Dermis microvascular lymphatic vessel endothelial cell (primary cell): ENCODE measurements at regions not wholly inside any gene's neighbourhood (a gene's known extent, or its start where the extent isn't known, plus 50 kb on each side); places are given as distances from the start of the nearest gene placed in this dataset.
"Not testable (repeated sequence)": the region's sequence is repeated elsewhere in the genome, so short reads cannot be mapped to it uniquely, and the experiment has no call there.

Source experiments
- DNase-seq, 2 donors: peaks; one replicate each; pipeline versions ENCODE4 v3.0.0 to v3.0.0-alpha.2; 2010; ENCODE audit warnings: low read depth in 2 of 2

DNA sequence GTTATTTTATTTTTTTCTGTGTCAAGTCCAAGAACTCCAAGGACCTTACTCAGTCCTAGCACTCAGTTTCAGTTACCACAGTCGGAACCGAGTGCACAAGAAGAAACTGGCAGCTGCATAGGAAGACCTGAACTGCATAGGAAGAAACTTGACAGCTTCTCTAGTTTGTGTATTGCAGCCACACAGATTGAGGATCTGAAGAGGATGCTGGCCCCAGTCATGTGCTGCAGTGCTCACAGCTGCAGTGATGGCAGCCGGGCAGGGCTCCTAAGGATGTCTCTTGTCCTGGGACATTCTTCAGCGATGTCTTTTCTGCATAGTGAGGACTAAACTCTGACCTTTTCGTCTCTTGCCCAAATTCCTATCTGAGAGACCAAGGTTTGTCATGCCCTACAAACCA is 261.2 kb downstream of the STIM2 start:
- no peak for DNase-seq

DNA sequence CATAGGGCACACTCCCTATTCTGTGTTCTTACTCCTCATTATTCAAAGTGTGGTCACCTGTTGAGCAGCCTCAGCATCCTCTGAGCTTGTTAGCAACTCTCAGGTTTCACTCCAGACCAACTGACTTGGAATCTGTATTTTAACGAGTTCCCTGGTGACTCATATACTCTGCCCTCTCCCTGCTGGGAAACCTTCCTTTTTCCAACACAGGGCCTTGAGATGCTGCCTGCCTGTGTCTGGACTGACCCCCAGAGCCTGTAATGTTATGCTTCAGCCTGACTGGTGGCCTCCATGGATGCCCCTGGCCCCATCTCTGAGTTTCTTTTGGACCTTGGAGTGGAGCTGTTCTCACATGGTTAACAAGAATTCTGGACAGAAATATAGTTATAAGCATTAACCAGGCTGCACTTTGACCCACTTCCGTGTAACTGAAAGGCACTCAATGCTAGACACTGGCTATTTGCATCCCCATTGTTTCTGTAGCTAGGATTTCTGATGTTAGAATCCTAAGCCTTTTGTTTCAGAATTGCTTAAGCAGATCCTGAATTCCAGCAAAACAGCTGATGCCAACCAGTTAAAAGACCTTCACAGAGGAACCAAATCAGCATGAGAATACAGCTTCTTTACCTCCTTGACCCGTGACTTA is 262.6 kb downstream of the STIM2 start:
- DNase-seq: no peak

DNA sequence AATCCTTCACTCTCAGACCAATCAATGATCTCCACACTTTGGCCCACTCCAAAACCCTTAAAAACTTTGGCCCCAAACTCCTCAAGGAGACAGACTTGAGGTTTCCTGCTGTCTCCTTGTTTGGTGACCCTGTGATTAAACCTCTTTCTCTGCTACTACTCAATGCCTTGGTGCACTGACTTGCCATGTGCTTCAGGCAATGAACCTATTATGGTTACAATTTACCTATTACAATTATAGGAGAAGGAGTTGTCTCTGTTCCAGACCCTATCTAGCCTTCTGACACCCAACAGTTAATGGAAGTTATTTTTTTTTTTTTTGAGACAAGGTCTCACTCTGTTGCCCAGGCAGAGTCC is 263.1 kb downstream of the STIM2 start:
- no peak for DNase-seq

DNA sequence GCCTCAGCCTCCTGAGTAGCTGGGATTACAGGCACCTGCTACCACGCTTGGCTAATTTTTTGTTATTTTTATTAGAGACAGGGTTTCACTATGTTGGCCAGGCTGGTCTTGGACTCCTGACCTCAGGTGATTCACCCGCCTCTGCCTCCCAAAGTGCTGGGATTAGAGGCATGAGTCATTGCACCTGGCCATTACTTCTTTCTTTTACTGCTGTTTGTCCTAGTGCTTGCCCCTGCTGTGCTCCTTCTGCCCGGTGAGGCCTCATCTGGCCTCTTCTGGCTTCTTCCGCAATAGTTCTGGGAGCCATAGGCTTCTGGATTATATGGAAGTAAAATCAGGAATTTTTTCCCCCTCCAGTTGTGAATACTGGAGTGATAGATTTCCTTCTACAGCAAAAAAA is 266.3 kb downstream of the STIM2 start:
- DNase-seq: not testable (repeated sequence)

DNA sequence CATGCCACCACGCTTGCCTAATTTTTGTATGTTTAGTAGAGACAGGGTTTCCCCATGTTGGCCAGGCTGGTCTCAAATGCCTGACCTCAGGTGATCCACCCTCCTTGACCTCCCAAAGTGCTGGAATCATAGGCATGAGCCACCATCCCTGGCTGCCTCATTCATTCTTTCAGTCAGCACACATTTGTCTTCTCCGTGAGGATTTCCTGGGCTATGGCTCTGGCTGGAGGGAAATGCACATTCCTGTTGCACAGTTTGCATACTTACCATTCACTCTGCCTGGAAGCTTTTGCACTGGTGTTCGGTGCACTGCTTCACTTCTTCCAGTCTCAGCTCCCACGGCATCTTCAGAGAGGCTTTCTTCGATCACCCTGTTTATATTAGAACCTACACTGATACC is 267.8 kb downstream of the STIM2 start:
- no peak for DNase-seq

DNA sequence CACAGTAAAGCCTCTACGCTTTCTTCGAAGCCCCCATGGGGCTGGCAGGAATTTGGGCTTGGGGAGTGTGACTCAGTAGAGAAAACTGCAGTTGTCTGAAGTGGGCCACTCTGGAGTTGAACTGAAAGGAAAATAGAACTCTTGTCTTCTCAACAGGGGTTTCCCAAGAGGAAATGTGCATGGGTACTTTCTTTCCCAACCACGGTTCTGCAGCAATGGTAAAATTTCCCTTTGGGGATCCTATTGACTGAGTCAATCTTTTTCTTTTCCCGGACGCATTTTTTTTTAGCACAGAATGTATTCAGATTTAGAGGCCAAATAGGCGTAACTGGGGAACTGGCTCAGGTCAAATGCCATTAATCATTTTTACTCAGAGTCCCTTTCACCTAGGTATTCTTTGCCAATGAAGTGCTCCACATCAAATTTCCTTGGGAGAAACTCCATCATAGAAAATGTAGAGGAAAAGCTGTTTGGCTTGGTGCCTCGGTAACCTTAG is 269.3 kb downstream of the STIM2 start:
- no peak for DNase-seq

DNA sequence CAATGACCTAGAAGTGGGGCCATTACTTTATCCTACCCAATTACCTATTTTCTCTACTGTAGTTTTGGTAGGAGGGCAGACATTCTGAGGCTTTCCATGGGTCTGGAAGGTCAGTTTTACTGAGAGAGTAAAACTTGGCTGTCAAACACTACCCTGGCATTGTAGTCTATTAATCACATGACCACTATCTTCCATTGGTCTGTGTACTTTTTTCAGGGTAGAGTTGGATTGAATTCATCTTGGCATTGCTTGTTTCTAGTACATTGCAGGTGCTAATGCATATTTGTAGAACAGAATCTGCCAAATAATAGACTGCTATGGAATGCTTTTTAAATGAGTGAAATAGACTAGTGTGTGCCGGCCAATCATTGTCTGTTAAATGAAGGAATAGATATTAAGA is 271.9 kb downstream of the STIM2 start:
- DNase-seq: no peak

DNA sequence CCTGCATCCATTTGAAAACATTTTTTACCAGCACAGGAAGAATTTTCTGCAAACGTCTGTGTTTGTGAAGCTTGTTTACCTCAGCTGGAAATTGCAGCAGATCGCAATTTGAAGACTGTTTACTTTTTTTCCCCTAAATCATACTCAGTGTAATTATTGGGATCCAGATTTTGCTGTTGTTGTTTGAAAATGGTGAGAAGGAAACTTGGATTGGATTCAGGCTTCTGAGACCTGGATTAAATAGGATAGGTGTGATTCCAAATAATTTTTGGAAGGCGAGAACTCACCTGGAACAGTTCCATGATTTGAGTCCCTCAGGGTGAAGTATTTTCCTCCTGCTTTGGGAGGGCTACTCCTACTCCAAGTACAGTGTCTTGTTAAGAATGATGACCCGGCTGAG is 279.8 kb downstream of the STIM2 start:
- DNase-seq: no peak

DNA sequence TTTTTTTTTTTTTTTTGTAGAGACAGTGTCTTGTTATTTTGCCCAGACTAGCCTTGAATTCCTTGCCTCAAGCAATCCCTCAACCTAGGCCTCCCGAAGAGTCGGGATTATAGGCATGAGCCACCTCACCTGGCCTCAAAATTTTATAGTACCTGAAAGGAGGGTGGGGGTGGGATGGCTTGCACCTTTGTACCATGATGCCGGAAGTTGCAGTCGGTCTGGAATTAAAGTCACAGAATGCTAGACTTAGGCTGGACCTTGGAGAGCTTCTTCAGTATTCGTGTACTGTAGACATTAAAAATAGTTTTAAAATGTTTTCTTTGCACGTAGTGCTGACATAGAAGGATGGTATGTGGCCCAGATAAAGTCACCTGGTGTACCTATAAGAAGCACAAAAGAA is 280.9 kb downstream of the STIM2 start:
- no peak for DNase-seq

DNA sequence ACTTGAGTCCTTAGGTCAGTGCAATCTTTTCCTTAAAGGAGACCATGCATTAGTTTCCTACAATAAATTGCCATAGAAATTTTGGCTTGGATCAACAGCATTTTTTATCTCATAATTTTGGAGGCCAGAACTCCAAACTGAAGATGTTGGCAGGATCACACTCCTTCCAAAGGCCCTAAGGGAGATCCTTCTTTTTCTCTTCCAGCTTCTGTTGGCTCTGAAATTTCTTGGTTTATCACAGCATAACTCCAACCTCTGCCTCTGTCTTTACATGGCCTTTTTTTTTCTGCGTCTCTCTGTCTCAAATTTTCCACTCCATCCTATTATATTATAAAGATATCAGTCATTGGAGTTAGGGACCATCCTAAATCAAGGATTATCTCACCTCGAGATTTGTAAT is 282.2 kb downstream of the STIM2 start:
- DNase-seq: no peak

DNA sequence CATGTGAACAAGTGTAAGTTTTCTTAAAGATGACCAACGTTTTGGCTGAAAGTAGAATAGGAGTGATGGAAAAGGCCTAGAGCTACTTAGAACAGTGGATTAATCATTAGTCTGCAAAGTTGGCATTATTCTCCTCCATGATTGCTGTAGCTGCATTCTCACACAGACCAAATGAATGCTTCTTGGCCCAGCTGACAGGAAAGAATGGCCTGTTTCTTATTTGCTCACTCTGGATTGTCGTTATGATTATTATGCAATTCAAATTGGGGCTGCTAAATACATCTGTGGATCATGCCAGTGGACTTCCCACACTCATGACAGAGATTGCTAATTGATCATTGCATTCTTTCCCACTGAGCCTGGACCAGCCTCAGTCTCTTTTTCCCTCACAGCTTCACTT is 285.0 kb downstream of the STIM2 start:
- DNase-seq: no peak

DNA sequence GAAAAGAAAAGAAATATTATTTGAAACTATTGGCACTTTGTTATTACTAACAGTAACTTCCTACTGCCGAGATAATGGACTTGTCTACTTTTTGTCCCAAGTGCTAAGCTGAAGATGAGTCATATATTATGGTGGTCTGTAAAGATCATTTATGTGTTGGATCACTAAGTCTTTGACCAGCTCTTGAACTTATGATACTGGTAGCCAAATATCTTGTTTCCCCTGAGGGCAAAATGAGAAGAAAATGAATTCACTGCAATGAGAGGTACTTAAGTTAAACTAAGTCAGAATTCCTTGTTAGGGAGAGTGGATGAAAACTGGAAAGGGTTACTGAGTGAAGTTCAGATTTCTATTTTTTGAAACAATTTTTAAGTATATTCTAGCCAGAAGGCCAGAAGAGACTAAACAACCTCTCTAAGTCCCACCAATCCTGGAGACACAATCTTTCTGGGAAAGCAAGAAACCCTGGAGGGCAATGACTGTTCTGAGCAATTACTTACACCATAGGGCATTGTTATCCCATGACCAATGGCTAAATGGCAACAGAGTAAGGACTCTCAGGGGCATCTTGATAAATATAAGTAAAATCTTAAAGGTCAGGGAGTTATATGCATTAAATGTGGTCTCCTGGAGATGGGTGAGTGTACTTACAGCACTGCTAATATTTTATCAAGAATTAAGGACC is 287.7 kb downstream of the STIM2 start:
- DNase-seq: no peak

DNA sequence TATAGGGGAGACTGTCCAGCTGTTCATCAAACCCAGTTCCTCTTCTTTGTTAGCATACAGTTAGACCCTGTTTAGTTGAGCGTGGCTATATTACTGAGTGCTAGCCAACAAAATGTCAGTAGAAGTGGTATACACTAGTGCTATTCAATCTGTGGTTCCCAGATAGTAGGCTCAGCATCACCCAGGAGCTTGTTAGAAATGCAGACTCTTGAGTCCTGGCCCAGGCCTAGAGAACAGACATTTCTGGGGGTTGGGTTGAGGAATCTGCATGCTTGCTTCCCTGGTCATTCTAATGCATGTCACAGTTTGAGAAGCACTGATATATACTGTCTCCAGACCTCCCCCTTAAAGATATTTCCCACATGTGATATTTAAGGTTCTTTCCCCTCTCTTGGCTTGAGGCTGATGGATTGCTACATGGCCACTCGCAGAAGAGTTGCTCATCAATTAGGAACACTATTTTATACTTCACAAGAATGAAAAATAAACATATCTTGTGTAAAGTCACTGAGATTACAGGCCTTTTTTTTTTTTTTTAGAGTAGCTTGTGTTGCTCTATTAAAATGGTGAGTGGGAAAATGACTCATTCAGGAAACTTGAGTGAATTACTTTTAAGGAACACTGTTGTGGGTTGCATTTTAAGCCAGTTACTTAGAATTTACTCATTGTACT is 289.0 kb downstream of the STIM2 start:
- DNase-seq: no peak

DNA sequence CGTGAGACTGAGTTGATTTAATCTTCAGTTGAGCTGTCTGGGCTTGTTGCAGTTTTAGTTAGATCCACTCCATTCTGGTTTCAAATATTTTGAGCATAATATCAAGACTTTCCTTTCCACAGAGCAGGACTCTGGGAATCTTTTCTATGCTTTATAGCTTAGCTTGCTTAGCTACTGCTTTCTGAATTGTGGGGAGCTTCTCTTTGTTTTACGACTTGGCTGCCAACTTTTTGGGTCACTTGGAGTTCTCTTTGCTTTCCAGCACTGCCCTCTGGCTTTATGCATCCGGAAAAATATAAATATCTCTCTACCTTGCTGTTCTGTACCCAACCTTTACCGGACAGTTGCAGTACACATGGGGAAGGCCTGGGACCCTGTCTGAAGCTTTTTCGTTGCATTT is 292.1 kb downstream of the STIM2 start:
- DNase-seq: no peak

DNA sequence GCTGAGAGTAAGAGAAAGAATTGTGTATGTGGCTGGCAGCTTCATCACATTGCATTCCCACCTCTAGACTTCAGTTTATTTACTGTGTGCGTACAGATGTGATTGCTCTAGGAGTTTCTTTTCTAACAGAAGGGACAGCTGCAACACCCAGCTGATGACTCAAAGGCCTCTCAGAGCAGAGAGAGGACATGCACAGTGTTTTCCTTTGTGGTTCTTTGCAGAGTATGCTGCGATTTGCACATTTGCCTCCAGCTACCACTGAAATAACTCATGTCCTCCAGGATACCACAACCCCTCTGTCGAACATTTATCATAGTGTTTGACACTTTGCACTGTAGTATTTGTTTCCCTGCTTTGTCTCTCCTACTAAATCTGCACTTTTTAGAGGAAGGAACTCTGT is 294.1 kb downstream of the STIM2 start:
- DNase-seq: no peak

DNA sequence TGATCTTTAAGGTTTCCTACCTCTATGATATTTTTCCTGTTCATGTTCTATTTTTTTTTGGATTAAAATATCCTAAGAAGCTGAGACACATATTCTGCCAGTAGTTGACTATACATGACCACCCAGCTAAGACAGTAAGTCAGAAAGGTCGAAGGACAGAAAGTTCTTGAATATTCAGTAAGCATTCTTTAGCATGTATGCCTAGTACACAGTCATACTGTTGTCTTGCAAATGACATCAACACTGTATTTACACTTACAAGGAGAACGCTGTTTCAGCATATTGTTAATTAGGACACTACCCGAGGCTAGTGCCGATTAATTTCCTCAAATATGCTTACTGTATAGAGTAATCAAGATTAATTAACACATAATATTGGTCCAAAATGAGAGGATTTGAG is 300.6 kb downstream of the STIM2 start:
- DNase-seq: no peak

DNA sequence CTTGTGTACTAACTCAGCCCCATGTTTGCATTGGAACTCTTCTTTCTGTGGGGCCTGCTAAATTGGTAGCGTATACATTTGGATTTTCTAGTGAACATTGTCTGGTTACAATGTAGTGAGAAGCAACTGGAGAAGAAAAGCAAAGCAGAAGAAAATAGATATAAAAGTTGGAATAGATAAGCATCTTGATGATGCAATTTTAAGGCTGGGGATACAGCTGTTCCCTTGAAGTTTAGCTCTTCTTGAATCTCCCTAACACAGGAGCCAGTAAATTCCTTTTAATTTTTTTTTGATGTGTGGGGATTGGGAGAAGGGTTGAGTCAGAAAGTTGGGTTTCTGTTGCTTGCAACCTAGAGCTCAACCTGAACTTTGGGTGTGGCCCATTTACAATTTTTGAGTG is 308.1 kb downstream of the STIM2 start:
- DNase-seq: no peak

DNA sequence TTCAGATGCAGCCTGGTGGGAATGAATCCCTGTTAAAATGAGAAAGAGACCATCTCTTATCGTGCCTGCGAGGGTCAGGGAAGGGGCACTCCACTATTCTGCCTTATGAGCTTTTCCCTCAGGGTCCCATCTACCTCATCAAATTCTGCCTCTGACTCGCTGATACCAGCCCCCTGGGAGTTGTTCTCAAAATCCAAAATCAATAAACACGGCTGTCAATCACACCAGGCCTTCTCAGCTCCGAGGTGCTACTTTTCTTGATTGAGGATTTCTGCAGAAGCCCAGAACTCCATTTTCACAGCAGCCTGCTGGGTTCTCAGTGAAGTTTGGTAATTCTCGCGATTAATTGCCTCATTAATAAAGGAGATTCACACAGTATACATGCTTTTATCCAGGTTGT is 312.6 kb downstream of the STIM2 start:
- no peak for DNase-seq

DNA sequence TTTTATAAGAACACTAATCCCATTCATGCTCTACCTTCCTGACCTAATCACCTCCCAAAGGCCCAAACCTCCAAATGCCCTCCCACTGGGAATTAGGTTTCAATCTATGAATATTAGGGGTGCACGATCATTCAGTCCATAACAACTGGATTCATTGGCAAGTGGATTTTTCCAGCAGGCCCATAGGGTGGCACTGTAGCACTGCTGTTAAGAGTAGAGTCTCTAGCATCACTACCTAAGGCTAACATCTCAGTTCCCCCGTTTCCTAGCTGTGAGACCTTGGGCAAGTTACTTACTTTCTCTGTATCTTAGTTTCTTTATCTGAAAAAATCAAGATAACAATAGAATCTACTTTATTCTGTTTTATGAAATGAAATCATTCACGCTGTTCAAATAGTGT is 315.8 kb downstream of the STIM2 start:
- no peak for DNase-seq

DNA sequence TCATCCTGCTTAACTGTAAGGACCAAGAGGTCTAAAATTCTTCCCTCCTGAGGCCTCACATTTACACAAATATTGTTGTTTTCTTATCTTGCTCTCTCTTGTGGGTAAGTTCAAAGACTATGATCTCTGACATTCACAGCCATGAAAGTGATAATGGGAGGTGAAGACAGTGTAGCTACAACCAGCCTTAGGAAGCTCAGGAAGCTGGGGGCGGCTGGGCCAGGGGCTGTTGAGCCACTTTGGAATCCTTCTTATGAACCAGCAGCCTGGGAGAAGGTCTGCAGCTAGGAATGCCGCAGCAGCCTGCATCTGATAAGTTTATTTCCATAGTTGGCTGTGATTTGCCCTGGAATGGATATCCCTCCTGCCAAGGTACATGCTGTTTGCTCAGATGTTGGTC is 316.2 kb downstream of the STIM2 start:
- DNase-seq: no peak

DNA sequence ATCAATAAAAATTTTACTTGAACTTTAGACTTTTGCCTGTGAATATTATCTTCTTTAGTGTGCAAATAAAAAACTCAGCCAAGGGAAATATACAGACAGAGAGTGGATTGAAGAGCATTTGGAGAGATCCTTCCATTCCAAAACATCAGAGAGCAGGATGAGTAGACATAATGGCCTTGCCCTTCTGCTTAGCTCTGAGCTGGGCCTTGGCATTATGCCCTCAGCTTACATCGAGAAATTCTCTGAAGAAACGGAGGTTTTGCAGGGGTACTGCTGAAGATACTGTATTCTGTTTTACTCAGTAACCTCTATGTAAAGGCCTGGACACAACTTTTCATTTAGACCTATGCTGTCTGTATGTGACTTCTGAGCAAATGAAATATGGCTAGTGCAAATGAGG is 317.4 kb downstream of the STIM2 start:
- no peak for DNase-seq

DNA sequence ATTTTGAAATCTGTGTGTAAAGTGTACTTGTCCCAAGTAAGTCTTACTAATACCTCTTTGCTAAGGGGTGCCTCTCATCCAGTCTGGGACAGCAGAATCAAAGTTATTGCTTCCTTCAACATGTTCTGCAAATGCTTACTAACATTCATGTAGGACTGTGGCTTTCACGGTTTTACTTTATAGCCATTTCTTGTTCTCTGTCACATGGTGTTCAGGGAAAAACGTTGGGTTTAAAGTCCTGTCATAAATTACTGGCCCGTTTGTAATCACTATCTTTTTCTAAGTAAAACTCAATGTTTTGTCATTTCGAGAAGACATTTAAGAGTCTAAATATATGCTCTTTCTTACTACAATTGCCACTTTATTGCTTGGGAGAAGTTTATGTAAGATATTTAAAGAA is 321.1 kb downstream of the STIM2 start:
- no peak for DNase-seq

DNA sequence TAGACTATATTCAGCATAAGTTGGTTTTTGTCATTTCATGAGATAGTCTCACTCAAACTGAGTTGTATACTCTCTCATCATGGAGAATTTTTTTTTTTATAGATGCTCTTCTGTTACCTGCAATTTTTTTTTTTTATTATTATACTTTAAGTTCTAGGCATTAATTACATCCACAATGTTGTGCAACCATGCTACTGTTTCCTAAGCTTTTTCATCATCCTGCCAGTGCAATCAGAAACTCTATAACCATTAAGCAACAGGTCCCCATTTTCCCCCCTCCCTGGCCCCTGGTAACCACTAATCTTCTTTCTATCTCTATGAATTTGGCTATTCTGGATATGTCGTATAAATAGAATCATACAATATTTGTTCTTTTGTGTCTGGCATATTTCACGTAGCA is 321.6 kb downstream of the STIM2 start:
- no peak for DNase-seq
